Transverse colon (tissue), 4 donors: ENCODE measurements at regions not wholly inside any gene's neighbourhood (a gene's known extent, or its start where the extent isn't known, plus 50 kb on each side); places are given as distances from the start of the nearest gene placed in this dataset.
"Not testable (repeated sequence)": the region's sequence is repeated elsewhere in the genome, so short reads cannot be mapped to it uniquely, and the experiment has no call there.

Experiments
- CTCF ChIP-seq, 5 experiments: fragments of 200-600 bp in 3 of 5; fragments of 450-650 bp in 2 of 5; sonication (generic) in 3 of 5; IDR thresholded peaks; 1 replicate in 2 of 5; 2 replicates in 3 of 5; pipeline ENCODE4 v1.5.1; 2016 to 2017; ENCODE audit warnings: antibody characterized with exemption in 5 of 5, inconsistent platforms in 3 of 5, mild to moderate bottlenecking in 2 of 5, moderate library complexity in 1 of 5
- POLR2A ChIP-seq: fragments of 450-650 bp; IDR thresholded peaks from one replicate; pipeline ENCODE4 v1.6.1; 2016; ENCODE audit warnings: antibody characterized with exemption, mild to moderate bottlenecking, moderate library complexity
- POLR2AphosphoS5 ChIP-seq, 3 donors: sonication (generic); formaldehyde crosslinking; IDR thresholded peaks; one replicate each; pipeline ENCODE4 v1.6.1; 2016; ENCODE audit warnings: antibody characterized with exemption in 3 of 3

GRCh38 chr11:23883426-23884048 is 613.3 kb upstream of the LUZP2 start:
- TF ChIP-seq POLR2A; POLR2AphosphoS5 (IDR thresholded peaks at IDR 0.05); CTCF (IDR thresholded peaks at IDR 0.05): not testable (repeated sequence)
